DMS53 treated with DMSO at 0.1 percent for 48 hours (cell line): ENCODE measurements at regions not wholly inside any gene's neighbourhood (a gene's known extent, or its start where the extent isn't known, plus 50 kb on each side); places are given as distances from the start of the nearest gene placed in this dataset.

Source experiments
- DNase-seq: peaks from one replicate; lab custom pipeline; 2025; ENCODE audit not compliant: unreplicated experiment; lab: John Stamatoyannopoulos, UW

DNA sequence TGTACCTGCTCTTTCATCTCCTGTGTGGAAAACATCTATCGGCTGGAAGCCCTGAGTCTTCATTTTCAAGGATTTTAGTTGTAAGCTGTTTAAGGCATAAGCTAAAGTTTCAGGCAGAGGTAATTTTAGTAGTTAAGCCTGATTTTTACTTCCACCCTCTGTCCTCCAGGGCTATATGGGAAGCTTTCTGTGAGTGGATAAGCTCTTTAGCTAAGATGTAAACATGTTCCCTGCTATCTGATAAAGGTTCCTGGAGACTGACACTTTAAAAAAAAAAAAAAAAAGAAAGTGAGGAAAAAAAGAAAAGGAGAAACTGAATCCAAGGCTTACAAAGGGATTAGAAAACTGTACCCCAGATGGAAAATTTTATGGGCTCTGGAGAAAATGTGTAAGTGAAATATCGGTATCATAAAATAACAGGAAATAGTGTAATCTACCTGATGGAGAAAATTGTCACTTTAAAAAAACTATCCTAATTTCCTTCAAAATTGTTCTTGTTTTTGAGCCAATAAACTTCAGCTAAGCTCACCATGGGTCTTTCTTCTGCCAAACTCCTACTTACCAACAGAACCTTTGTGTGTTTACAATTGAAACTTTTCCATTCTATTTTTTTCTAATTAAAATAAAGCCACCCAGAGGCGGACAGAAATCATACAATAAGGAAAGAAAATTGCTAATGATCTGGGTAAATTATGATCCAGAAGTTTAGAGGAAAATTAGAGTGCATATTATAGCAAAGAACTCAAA is 180.5 kb downstream of the TGFB2 start:
- DNase-seq: no peak

DNA sequence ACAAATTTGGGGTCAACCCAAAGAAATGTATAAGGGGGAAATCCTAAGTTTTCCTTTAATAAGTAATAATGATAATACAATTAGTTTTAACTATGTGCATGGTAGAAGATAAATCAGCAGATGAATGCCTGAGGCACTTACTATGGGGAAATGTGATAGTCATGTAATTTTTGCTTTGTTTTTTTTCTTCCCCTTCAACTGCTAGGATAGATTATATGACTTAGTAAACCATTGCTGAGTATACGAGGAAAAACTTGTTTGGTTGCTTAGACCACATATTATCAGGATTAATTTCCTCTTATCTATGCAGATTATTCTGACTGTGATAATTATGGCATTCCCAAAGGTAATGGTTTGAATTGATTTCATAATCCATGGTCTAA is 181.1 kb downstream of the TGFB2 start:
- no peak for DNase-seq

DNA sequence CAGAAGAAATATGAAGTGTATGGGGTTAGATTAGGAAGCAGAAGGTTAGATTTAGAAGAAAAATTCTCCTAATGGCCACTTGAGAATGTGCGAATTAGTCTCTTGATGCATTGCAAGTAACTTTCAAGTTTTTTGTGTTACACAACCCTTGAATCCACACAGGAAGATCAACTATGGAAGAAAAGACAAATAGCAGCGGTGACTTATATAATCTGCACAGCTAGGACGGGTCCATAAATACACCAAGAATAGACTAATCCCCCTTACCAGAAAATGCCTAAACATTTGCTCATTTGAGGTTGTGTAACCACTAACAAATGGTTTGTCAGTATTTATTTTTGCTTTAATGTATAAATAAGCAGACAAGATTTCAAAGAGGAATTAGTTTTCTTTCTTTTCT is 182.6 kb downstream of the TGFB2 start:
- no peak for DNase-seq

DNA sequence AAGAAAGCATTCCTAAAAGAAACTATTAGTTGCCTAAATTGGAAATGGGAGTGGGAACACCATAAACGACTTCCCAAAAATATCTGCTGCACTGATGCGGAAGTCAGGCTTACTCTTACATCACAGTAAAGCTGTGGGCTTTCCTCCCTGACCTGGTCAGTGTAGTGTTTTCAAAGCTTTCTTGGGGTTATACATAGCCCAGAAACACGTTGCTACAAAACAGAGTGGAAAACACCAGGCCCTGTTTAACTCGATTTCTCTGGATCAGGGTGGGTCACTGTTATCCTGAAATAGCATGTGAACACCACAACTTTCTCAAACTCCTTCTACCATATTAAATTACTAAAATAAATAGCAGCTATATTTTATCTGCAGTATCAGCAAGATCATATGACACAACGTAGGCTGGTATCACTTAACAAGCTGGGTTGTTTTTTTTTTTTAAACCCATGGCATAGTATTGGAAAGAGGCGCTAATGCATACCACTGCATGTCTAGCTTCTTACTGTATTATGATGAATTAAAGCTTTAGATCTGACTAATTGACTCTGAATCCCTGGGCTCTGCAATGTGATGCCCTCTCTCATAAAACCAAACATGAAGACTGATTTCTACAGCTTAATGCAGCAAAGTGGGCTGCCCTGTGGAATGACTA is 184.6 kb downstream of the TGFB2 start:
- DNase-seq: no peak

DNA sequence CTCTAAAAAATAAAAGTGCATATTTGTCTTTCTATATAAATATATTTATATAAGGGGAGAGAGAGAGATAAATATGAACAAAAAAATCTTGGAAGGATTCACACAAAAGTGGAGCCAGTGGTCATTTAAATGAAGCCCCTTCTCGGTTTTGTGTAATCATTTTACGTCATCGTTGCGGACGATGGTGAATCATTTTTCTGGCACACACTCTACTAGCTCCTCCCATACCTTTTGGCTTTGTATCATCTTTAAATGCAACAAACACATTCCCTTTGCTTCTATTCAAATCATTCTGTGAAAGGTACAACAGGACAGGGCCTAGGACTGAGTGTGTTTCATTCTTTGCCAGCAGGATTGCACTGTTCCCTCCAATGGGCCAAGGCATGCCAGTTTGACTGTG is 186.8 kb downstream of the TGFB2 start:
- DNase-seq: no peak

DNA sequence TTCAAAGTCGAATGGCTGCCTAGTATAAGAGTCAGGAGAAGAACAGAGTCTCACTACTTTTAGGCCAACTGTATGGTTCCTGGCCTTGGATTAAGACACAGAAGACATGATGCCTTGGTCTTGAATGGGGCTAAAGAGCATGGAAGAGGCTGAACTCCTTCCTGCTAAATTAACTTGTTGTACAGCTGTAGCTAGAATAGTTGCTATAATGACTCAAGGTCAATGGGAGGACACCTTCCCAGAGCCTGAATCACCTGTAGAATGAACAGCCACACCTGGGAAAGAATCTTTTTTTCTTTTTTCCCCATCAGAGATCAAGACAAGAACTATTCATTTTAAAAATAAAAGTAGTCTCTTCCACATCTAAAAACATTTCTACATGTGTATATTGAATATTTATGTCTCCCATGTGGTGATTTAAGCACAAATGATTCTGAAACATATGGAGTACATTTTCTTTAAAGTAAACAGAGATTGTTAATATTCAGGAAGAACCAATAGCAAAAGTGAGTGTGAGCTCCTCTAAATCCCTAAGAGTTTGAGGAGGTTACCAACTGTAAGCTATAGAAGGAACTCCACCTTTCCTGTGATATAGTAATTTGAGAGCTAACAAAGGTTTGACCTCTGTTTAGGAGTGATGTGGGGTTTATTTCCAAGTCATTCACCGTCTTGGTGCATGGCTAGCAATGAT is 191.3 kb downstream of the TGFB2 start:
- no peak for DNase-seq

DNA sequence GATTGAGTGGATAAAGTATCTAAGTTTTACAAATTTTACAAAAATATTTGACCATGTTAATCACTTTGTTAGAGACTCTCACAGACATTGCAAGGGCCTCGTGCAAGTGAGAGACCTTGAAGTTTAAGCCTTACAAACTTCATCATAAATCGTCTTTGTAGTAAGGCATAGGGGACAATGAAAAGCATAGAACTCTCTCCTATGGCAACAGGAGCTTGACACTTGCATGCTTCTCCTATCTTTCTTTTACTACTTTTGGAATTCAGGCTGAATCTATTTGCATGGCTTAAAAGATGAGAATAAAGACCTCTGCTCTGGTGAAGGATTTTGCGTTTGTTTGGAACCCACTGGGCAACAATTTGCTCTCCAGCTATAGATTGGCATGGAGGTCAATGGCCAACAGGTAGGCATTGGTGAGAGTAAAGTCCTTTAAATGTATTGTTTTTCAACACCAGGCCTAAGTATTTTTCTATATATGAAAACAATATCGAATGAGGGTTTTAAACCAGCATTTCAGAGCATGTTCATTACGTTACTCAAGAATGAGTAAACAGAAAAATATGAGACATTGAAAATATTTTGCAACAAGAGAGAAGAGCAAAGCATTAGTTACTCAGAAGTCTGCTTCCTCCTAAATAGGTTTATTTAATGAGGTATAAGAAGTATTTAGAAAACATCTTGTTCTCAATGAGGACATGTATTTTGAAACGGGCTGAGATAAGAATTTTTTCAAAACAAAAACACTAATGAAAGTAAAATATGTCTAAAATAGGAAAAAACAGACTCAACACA is 192.2 kb downstream of the TGFB2 start:
- no peak for DNase-seq

DNA sequence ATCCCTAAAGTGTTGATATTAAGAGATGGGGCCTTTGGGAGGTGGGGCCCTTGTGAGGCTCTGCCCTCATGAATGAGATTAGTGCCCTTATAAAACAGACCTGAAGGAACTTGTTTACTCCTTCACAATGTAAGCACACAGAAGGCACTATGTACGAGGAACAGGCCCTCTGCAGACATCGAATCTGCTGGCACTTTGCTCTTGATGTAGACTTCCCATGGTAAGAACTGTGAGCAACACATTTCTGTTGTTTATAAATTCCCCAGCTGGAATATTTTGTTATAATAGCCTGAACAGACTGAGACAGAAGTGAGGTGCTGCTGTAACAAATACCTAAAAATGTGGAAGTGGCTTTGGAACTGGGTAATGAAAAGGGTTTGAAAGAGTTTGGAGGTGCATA is 193.2 kb downstream of the TGFB2 start:
- DNase-seq: no peak

DNA sequence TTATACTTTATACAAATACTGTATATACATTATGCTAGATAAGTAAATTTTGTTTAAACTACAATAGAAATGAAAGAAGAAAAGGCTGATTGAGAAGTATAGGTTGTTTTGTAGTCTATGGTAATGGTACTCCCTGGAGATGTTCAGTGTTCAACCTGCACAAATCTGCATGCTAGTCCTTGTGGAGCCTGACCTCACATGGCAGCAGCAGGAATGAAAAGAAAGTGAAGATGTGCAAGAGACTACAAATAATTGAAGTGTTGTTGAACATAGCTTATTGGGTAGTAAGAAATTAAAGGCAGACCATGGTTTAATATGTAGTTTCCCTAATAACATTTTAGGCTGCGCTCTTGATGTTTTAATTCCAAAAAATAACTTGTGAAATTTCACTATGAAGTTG is 201.2 kb downstream of the TGFB2 start:
- DNase-seq: no peak

DNA sequence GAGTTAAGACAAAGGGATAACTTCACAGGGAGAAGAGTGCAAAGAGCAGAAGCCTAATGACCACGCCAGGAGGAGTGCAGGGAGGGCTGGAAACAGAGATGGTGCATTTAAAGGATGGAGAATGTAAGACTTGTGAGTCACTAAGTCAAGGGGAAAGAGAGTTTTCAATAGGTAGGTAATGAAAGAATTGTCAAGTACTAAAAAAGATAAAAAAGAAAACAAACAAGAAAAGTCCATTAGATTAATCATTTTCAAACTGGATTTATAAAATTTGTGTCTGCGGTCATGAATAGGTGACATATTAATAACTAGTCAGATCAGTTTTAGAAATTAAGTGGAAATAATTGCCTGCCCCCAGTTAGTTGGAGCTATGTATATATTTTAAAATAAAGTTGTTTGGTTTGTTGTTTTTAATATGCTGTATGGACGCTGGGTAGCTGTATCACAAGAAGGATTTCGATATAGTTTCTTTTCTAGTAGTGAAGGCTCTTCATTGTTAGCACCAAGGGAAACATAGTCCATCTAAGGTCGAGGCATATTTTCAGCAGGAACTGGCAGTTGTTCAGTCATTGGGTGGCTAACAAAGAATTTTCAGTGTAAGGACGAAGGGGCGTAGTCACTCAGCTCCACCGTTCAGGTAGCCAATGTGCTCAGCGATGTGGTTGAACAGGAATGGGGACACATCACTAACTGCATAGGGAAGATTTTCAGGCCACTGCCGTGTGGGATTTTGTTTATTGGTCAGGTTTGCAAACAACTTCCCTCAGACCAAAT is 203.0 kb downstream of the TGFB2 start:
- DNase-seq: no peak

DNA sequence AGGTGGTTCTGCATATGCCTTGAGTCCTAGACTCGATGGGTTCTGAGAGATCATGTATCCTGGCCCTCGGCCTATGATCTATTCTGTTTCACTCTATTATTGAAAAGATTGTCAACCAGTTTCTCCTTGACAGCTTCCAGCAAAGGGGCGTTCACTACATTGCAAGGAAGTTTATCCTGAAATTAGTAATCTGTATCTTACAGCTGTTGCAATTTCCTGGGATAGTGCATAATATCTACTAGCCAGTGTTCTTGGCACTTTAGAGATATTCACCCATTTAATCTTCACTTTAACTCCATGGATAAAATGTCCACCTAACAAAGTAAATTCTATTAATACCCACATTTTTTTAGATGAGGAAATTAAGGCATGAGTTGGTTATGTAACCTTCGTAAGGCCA is 203.6 kb downstream of the TGFB2 start:
- no peak for DNase-seq

DNA sequence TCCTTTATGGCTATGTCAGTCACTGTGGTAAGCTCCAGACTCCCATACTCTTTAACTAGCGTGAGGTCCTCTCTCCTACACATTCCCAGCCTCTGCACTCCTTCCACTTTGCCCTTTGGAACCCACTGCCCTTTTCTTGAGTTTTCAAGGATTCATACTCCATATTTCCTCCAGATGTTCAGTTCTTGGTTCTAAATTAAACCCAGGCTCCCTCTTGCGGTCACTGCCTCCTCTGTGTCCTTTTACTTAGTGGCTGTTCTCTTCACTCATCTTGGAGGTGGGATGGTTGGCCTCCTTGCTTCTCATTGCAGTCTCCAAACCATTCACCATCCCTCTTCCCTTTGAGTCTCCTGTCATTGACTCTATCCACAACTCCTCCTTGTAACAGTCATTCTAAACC is 208.1 kb downstream of the TGFB2 start:
- DNase-seq: no peak

DNA sequence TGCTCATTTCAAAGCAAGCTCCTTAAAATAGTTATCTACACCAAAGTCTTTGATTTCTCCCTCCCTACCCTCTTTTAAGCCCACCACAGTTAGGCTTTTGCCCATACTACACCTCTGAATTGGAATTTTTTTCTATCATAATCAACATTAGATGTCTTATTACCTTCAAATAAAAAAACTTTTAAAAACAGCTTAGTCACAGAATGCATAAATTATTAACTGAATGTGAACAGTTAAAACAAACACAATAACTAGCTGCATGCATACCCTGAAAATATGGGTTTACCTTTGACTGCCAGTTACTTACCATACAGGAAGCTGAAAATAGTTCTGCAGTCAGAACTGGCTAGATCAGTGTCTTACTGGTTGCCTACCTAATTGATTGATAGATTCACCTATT is 210.9 kb downstream of the TGFB2 start:
- no peak for DNase-seq

DNA sequence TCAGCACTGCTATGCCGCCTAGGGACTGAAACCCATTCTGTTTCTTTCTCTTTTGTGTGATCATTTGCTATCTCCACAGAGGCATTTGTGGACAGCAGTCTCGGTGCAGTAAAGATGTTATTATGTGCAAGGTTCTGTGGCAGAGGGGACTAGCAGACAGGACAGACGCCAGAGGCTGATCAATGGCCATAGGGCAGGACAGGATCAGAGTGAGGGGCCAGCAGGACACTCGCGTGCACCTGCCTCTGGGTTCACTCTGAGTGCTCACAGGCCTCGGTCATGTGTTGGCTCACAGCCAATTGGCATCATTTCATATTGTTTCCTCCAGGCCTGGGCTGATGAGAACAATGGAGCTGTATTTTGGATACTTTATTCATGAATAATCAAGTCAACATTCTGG is 212.6 kb downstream of the TGFB2 start:
- DNase-seq: peak; percentile 90

DNA sequence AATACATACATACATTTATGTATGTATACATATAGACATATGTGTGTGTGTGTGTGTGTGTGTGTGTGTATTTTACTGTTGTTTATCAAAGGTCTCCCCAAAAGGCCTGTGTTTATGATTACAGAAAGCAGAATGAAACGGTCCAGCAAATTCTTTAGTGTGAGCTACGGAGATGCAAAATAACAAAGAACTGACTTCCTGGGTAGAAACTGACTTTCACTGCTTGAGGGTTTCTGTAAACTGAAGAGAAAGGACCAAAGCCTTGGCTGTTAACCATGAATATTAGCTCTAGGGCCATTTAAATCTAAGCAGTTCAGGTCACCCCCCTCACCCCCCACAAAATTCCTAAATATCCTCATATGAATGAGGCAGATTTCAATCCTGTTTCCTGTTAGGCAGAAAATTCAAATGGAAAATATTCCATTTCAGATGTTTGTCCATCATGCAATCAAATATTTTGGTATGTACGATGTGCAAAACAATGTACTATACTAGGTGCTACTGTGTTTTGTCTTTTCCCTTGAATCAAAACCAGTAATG is 213.2 kb downstream of the TGFB2 start:
- peak; percentile 59 for DNase-seq

DNA sequence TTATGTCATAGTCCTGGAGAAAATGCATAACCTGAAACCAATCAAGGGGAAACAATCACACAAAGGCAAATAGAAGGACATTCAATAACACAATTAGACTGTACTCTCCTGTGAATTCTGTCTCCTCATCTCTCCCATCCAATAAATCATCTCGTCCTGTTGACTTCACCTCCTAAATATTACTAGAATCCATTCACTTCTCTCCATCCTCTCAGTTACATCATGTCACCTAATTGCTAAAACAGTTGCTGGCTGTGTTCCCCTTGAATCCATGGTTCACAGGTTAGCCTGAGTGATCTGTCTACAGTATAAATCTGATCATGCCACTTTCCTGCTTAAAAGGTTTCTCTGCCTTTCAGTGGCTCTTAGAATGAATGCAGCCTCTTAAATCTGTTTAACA is 220.2 kb downstream of the TGFB2 start:
- no peak for DNase-seq

DNA sequence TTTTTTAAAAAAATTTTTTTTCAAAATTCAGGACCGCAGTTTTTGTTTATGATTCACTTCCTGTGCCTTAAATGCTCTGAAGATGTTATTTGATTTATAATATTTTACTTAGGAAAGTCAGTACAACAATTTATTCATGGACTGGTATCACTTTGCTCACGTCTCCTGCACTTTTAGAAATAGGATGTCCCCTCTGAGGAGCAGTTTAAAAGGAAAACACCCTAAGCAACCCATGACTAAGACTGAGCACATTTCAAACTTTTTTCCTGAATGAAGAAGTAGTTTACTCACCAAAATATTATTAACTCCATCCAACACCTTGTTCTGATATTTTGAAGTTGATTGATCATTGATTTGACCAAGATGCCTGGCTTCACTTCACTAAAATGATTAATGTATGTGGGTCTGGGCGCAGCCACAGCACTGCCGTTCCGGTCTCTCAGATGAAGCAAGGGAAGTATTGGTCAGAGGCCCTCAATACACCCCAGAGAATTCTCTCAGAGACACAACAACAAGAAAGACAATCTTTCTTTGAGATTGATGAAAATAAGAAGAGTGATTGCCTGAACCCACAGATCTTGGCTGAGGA is 223.9 kb downstream of the TGFB2 start:
- no peak for DNase-seq

DNA sequence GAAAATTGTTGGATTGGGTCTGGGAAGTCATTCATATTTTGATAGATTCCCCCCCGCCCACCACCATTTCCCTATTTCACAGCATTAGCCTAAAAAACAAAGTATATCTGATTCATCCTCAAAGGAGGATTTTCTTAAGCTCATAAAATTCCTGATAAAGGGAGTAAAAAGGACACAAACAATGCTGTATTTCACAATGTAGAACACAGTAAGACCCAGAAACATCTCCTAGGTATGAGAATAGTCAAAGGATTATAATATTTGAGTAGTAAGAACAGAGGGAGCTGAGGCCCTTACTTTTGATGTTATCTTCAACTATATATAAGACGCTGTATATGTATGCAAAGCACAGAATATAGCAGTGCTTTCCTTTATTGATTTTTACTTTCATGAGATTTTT is 225.3 kb downstream of the TGFB2 start:
- DNase-seq: no peak

DNA sequence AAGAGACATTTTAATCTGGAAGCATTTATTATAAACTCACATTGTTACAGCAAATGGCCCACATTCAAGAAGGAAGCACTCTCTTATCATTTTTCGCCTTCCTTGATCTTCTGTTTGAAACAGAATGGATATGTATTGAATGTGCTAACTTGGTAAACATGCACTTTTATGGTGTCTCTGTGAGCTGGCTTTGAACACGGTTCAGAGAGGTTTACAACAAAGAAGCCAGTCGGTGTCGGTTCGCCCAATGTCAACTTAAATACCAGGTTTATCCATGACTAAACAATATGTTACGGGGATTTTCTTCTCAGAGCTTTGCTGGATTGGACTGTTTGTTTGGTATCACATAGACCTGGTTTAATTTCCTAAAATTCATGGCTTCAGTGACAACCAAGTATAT is 226.4 kb downstream of the TGFB2 start:
- no peak for DNase-seq

DNA sequence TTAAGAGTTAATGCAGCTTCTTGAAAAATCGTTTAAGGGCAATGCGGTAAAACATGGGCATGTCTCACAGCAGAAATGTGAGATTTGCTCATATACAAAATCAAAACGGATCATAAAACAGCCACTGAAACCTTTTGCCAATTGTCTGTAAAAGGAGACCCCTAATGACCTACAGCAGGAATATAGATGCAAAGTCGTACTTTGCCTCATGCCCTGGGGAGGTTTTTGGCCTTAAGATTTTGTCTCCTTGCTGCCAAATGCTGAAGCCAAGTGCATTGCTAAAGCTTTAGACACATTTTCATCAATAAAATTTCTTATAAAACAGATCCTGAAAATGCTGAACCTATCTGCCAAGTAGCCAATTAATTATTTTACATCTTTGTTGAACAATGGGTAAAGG is 226.9 kb downstream of the TGFB2 start:
- DNase-seq: no peak
